A549 (cell line): ENCODE measurements at regions not wholly inside any gene's neighbourhood (a gene's known extent, or its start where the extent isn't known, plus 50 kb on each side); places are given as distances from the start of the nearest gene placed in this dataset.

Experiments used
- ATAC-seq, 2 experiments: fragments of 200-7000 bp in 1 of 2; fragments of >200 bp in 1 of 2; cut with Nextera tagmentation in 1 of 2; cut with Tn5 transposase in 1 of 2; 3 replicates each; pipeline versions ENCODE4 v1.8.0 to v1.9.1; 2018 to 2020; ENCODE audit warnings: mild to moderate bottlenecking in 1 of 2, moderate library complexity in 1 of 2
- CTCF ChIA-PET: fragments of 300-600 bp; sonication (Branson Sonifier 250); formaldehyde crosslinking; extraction: SDS; loops from one replicate; lab custom pipeline; 2021; ENCODE audit warnings: antibody characterized with exemption, inconsistent platforms; lab: Yijun Ruan, JAX
- POLR2A ChIA-PET: fragments of 350-600 bp; formaldehyde crosslinking; extraction: SDS; loops from one replicate; lab custom pipeline; 2021; ENCODE audit warnings: antibody characterized with exemption, inconsistent platforms; lab: Yijun Ruan, JAX
- DNase-seq, 2 experiments: peaks; one replicate each; pipeline versions ENCODE4 v3.0.0 to v3.0.0-alpha.2; 2011 to 2016; ENCODE audit warnings: low read depth in 1 of 2, low spot score in 1 of 2
- FAIRE-seq: peaks from 2 replicates; lab custom pipeline; 2011; peaks lifted over from hg19 to GRCh38; lab: Jason Lieb, UNC
- H3K27ac ChIP-seq, 2 experiments: fragments of >200 bp; sonication (Bioruptor Twin); formaldehyde crosslinking; 3 replicates each; pipeline ENCODE4 v1.5.1; 2016 to 2017
- H3K4me1 ChIP-seq: fragments of >200 bp; sonication (Bioruptor Twin); formaldehyde crosslinking; 3 replicates; pipeline ENCODE4 v1.6.1; 2016
- H3K4me2 ChIP-seq: fragments of >200 bp; sonication (Bioruptor Twin); formaldehyde crosslinking; 3 replicates; pipeline ENCODE4 v1.6.1; 2016
- H3K4me3 ChIP-seq: fragments of >200 bp; sonication (Bioruptor Twin); formaldehyde crosslinking; 3 replicates; pipeline ENCODE4 v1.5.1; 2016
- H3K9me3 ChIP-seq: fragments of >200 bp; sonication (Bioruptor Twin); formaldehyde crosslinking; 3 replicates; pipeline ENCODE4 v1.6.1; 2016
- ATOH8 ChIP-seq: fragments of 250-450 bp; sonication (Bioruptor Pico); IDR thresholded peaks from 2 replicates; pipeline ENCODE4 v1.5.0; 2020; ENCODE audit warnings: low read depth, mild to moderate bottlenecking, moderate library complexity
- BCL3 ChIP-seq: fragments of >200 bp; sonication (Bioruptor Twin); formaldehyde crosslinking; IDR thresholded peaks from 3 replicates; pipeline ENCODE4 v1.6.1; 2016
- CBX2 ChIP-seq: fragments of 200-600 bp; sonication (generic); IDR thresholded peaks from 2 replicates; pipeline ENCODE4 v1.6.1; 2016; ENCODE audit warnings: low read depth, mild to moderate bottlenecking, borderline replicate concordance
- CEBPB ChIP-seq, 2 experiments: fragments of >200 bp in 1 of 2; sonication (Bioruptor Twin) in 1 of 2; formaldehyde crosslinking in 1 of 2; IDR thresholded peaks; 2 replicates each; pipeline ENCODE4 v1.6.1; 2012 to 2016
- CHD2 ChIP-seq: fragments of 150-350 bp; IDR thresholded peaks from 2 replicates; pipeline ENCODE4 v1.6.1; 2014; ENCODE audit warnings: low read length; ENCODE audit not compliant: partially characterized antibody
- CHD4 ChIP-seq: fragments of 200-600 bp; sonication (generic); IDR thresholded peaks from 2 replicates; pipeline ENCODE4 v1.6.1; 2016; ENCODE audit warnings: antibody characterized with exemption, mild to moderate bottlenecking, borderline replicate concordance
- E2F6 ChIP-seq: IDR thresholded peaks from 2 replicates; pipeline ENCODE4 v1.6.1; 2012; ENCODE audit warnings: low read depth, borderline replicate concordance
- ELK1 ChIP-seq: fragments of 150-350 bp; IDR thresholded peaks from 2 replicates; pipeline ENCODE4 v1.6.1; 2014; ENCODE audit warnings: low read depth, mild to moderate bottlenecking, low read length
- FOSB ChIP-seq: fragments of 250-450 bp; sonication (Bioruptor Pico); IDR thresholded peaks from 2 replicates; pipeline ENCODE4 v1.5.0; 2020; ENCODE audit warnings: mild to moderate bottlenecking, moderate library complexity
- FOSL2 ChIP-seq, 2 experiments: fragments of 450-650 bp in 1 of 2; fragments of >200 bp in 1 of 2; sonication (Bioruptor Twin) in 1 of 2; formaldehyde crosslinking; IDR thresholded peaks; 2 replicates each; pipeline versions ENCODE4 v1.5.0 to v1.6.1; 2016 to 2020; ENCODE audit warnings: mild to moderate bottlenecking in 1 of 2, moderate library complexity in 1 of 2
- HMGXB4 ChIP-seq: fragments of 250-450 bp; sonication (Bioruptor Pico); IDR thresholded peaks from 2 replicates; pipeline ENCODE4 v1.5.0; 2021; ENCODE audit warnings: mild to moderate bottlenecking, moderate library complexity, borderline replicate concordance
- HOXB5 ChIP-seq: fragments of 250-450 bp; sonication (Bioruptor Pico); IDR thresholded peaks from 2 replicates; pipeline ENCODE4 v1.5.0; 2020; ENCODE audit warnings: mild to moderate bottlenecking, moderate library complexity
- JUNB ChIP-seq: fragments of >200 bp; sonication (Bioruptor Twin); formaldehyde crosslinking; IDR thresholded peaks from 2 replicates; pipeline ENCODE4 v1.6.1; 2016
- MAFK ChIP-seq: fragments of 450-650 bp; IDR thresholded peaks from 2 replicates; pipeline ENCODE4 v1.6.1; 2014; ENCODE audit not compliant: partially characterized antibody
- POLR2A ChIP-seq: IDR thresholded peaks from 2 replicates; pipeline ENCODE4 v1.6.1; 2012; ENCODE audit warnings: mild to moderate bottlenecking, low read length
- RARB ChIP-seq: fragments of 250-450 bp; sonication (Bioruptor Pico); IDR thresholded peaks from 2 replicates; pipeline ENCODE4 v1.8.0; 2021; ENCODE audit warnings: mild to moderate bottlenecking, moderate library complexity
- REST ChIP-seq: fragments of 200-600 bp; sonication (generic); IDR thresholded peaks from 2 replicates; pipeline ENCODE4 v1.6.1; 2016; ENCODE audit warnings: antibody characterized with exemption, mild to moderate bottlenecking, moderate library complexity
- RNF2 ChIP-seq: fragments of 200-600 bp; sonication (generic); IDR thresholded peaks from 2 replicates; pipeline ENCODE4 v1.6.1; 2016; ENCODE audit warnings: low read depth, mild to moderate bottlenecking, antibody characterized with exemption, moderate library complexity, borderline replicate concordance
- SMC3 ChIP-seq: fragments of >200 bp; sonication (Bioruptor Twin); formaldehyde crosslinking; IDR thresholded peaks from 3 replicates; pipeline ENCODE4 v1.6.1; 2018; ENCODE audit warnings: inconsistent platforms
- SREBF2 ChIP-seq: fragments of 450-650 bp; IDR thresholded peaks from 2 replicates; pipeline ENCODE4 v1.6.1; 2014; ENCODE audit warnings: mild to moderate bottlenecking, moderate library complexity
- TFCP2L1 ChIP-seq: fragments of 250-450 bp; sonication (Bioruptor Pico); IDR thresholded peaks from 2 replicates; pipeline ENCODE4 v1.5.0; 2021; ENCODE audit warnings: mild to moderate bottlenecking
- TP53 ChIP-seq: fragments of 250-450 bp; sonication (Bioruptor Pico); IDR thresholded peaks from 2 replicates; pipeline ENCODE4 v1.5.0; 2021; ENCODE audit warnings: mild to moderate bottlenecking, moderate library complexity
- USF2 ChIP-seq: fragments of 450-650 bp; IDR thresholded peaks from 2 replicates; pipeline ENCODE4 v1.6.1; 2014; ENCODE audit warnings: antibody characterized with exemption
- whole genome bisulfite sequencing: methylation state at CpG from one replicate; pipeline ENCODE4 v1.1.6; 2017; ENCODE audit errors: missing lambda C conversion rate; 5-methylcytosine and 5-hydroxymethylcytosine counted together

- TF ChIP-seq CEBPB (IDR thresholded peaks at IDR 0.05): no peak
- no peak for TF ChIP-seq TFCP2L1
- no peak for TF ChIP-seq SMC3
- no peak for TF ChIP-seq SREBF2
These were observed 1331.3 kb downstream of the AACS start (continued) for GRCh38 chr12:126396536-126396935.

GRCh38 chr12:126397071-126397581, 1331.9 kb downstream of the AACS start:
- Histone ChIP-seq H3K4me2 (no peak overlapping the region), H3K27ac (no peak overlapping the region), H3K4me1 (no peaks in the 10 kb centered on the region), H3K9me3 (peaks cover 3% of the 10 kb centered on the region; the same call in 1 of the 3 replicates), H3K4me3 (no peak overlapping the region)
- TF ChIP-seq RARB (CRISPR knock-in tag): no peak
- TF ChIP-seq TP53 (CRISPR knock-in tag): no peak
- no peak for TF ChIP-seq ATOH8 (CRISPR knock-in tag)
- no peak for TF ChIP-seq HOXB5
- TF ChIP-seq E2F6: no peak
- TF ChIP-seq BCL3: no peak
- no peak for TF ChIP-seq MAFK
- no peak for TF ChIP-seq CBX2
- TF ChIP-seq JUNB: no peak
- no peak for TF ChIP-seq POLR2A
- no peak for TF ChIP-seq HMGXB4 (CRISPR knock-in tag)
- no peak for TF ChIP-seq CHD2
- no peak for TF ChIP-seq ELK1
- no peak for TF ChIP-seq RNF2
- no peak for TF ChIP-seq REST
- no peak for TF ChIP-seq FOSL2 (IDR thresholded peaks at IDR 0.05)
- TF ChIP-seq FOSL2 (CRISPR knock-in tag; IDR thresholded peaks at IDR 0.05): no peak
- no peak for TF ChIP-seq FOSB (CRISPR knock-in tag)
- no peak for TF ChIP-seq TFCP2L1
- TF ChIP-seq CHD4: no peak
- TF ChIP-seq USF2: no peak
- ChIA-PET POLR2A (no interaction called here), CTCF (interaction anchor here (0.6 kb wide), 1 partner anchor 12 kb away, joined by 3 read pairs; no protein-coding TSS in a partner anchor)
- FAIRE-seq: no peak
- 22% methylated on average over 7 of the region's 7 CpGs for WGBS
- DNase-seq: no peak
- ATAC-seq: no peak
